Epithelial cell of proximal tubule (primary cell): ENCODE measurements at regions not wholly inside any gene's neighbourhood (a gene's known extent, or its start where the extent isn't known, plus 50 kb on each side); places are given as distances from the start of the nearest gene placed in this dataset.
"Not testable (repeated sequence)": the region's sequence is repeated elsewhere in the genome, so short reads cannot be mapped to it uniquely, and the experiment has no call there.

ENCODE experiments used
- DNase-seq: peaks from one replicate; pipeline ENCODE4 v3.0.0-alpha.2; 2011; ENCODE audit warnings: low read depth
- H3K4me3 ChIP-seq: 2 replicates; pipeline ENCODE4 v1.5.1; 2011; ENCODE audit warnings: low read depth, mild to moderate bottlenecking, low read length
- TF ChIP-seq, protein P1 (sequence below): conservative IDR thresholded peaks from 2 replicates; pipeline ENCODE4 v1.5.1; 2012; ENCODE audit warnings: low read depth, mild to moderate bottlenecking, low read length

GRCh38 chrX:92081250-92081649, 302.1 kb downstream of the PCDH11X start:
- DNase-seq, H3K4me3 ChIP-seq: not testable (repeated sequence)

- DNase-seq, H3K4me3 ChIP-seq: not testable (repeated sequence)
These were observed 311.6 kb downstream of the PCDH11X start for GRCh38 chrX:92090756-92091155.

- DNase-seq, H3K4me3 ChIP-seq: not testable (repeated sequence)
These were observed 319.0 kb downstream of the PCDH11X start for GRCh38 chrX:92098136-92098535.

GRCh38 chrX:92100095-92100494, 320.9 kb downstream of the PCDH11X start:
- not testable (repeated sequence) for DNase-seq, H3K4me3 ChIP-seq

DNA sequence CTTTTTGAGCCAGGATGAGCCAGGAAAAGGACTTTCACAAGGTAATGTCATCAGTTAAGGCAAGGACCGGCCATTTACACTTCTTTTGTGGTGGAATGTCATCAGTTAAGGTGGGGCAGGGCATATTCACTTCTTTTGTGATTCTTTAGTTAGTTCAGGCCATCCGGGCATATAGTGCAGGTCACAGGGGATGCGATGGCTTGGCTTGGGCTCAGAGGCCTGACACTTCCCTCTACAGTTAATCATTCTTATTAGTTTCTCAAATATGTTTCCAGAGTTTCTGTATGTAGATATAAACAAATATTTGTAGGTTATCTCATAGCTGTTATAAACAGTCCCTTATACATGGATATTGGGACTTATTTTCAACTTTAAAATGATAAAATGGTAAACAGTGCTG, 326.5 kb downstream of the PCDH11X start:
- DNase-seq, H3K4me3 ChIP-seq: not testable (repeated sequence)

DNA sequence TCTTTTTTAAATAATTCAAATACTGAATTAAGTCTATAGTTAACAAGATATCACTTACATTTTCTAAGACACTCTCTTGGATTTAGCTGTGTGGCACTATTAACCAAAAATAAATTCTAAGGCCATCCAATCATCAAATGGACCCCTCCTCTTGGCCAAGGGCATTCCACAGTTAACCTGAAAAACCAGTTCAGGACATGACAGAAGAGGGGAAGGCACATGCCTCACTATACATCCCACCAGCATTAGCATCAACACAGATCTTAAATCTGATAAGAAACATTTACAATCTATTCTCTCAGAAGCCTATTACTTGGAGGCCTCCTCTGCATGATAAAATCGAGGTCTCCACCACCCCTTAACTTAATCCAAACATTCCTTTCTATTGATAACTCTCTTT, 327.5 kb downstream of the PCDH11X start:
- not testable (repeated sequence) for DNase-seq, H3K4me3 ChIP-seq

- not testable (repeated sequence) for DNase-seq, H3K4me3 ChIP-seq
These were observed 331.3 kb downstream of the PCDH11X start for GRCh38 chrX:92110410-92110911.

GRCh38 chrX:92117701-92118100, 338.5 kb downstream of the PCDH11X start:
- H3K4me3 ChIP-seq, DNase-seq: not testable (repeated sequence)

DNA sequence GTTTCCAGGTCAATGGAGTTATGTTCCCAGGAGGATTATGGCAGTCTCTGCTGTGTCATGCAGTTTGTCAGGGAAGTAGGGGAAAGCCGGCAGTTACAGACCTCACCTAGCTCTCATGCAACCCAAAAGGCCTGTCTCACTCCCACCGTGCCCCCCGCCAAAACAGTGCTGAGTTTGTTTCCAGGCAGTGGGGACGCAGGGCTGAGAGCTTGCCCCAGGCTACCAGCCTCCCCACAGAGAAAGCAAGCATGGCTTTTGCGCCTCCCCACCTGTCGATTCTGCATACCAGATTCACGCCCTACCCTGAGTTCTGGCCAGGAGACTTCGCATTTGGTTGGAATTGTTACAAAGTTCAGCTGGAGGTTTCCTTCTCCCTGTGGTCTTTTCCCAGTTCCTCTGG, 383.9 kb downstream of the PCDH11X start:
- not testable (repeated sequence) for DNase-seq, H3K4me3 ChIP-seq

GRCh38 chrX:92209936-92210335, 430.8 kb downstream of the PCDH11X start:
- H3K4me3 ChIP-seq = no peak overlapping the region
- no peak for DNase-seq
- TF ChIP-seq, protein P1, sequence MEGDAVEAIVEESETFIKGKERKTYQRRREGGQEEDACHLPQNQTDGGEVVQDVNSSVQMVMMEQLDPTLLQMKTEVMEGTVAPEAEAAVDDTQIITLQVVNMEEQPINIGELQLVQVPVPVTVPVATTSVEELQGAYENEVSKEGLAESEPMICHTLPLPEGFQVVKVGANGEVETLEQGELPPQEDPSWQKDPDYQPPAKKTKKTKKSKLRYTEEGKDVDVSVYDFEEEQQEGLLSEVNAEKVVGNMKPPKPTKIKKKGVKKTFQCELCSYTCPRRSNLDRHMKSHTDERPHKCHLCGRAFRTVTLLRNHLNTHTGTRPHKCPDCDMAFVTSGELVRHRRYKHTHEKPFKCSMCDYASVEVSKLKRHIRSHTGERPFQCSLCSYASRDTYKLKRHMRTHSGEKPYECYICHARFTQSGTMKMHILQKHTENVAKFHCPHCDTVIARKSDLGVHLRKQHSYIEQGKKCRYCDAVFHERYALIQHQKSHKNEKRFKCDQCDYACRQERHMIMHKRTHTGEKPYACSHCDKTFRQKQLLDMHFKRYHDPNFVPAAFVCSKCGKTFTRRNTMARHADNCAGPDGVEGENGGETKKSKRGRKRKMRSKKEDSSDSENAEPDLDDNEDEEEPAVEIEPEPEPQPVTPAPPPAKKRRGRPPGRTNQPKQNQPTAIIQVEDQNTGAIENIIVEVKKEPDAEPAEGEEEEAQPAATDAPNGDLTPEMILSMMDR = no peak

- DNase-seq = no peak
- no peak overlapping the region for H3K4me3 ChIP-seq
- TF ChIP-seq, protein P1 = no peak
These were observed 434.6 kb downstream of the PCDH11X start for GRCh38 chrX:92213786-92214185.

- not testable (repeated sequence) for DNase-seq
These were observed 435.8 kb downstream of the PCDH11X start for GRCh38 chrX:92215011-92215410.

GRCh38 chrX:92224406-92224805, 445.2 kb downstream of the PCDH11X start:
- TF ChIP-seq, protein P1 = no peak
- H3K4me3 ChIP-seq = no peak overlapping the region

More at GRCh38 chrX:92215011-92215410, 435.8 kb downstream of the PCDH11X start:
- H3K4me3 ChIP-seq = not testable (repeated sequence)

More at GRCh38 chrX:92224406-92224805, 445.2 kb downstream of the PCDH11X start:
- no peak for DNase-seq
